ENCODE measurements at regions not wholly inside any gene's neighbourhood (a gene's known extent, or its start where the extent isn't known, plus 50 kb on each side); places are given as distances from the start of the nearest gene placed in this dataset.

DNA sequence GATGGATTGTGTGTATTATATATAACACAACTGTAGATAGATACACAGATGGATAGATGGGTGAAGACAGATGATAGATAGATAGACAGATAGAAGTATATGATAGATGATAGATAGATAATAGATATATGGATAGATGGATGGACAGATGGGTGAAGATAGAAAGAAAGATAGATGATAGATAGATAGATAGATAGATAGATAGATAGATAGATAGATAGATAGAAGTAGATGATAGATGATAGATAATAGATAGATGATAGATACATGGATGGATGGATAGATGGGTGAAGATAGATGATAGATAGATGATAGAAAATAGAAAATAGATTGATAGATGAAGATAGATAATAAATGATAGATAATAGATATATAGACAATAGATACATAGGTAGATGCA is 83.3 kb downstream of the FOXF2 start:
- no peak for TF ChIP-seq POLR2A (IDR thresholded peaks at IDR 0.05)
- TF ChIP-seq, protein P1, sequence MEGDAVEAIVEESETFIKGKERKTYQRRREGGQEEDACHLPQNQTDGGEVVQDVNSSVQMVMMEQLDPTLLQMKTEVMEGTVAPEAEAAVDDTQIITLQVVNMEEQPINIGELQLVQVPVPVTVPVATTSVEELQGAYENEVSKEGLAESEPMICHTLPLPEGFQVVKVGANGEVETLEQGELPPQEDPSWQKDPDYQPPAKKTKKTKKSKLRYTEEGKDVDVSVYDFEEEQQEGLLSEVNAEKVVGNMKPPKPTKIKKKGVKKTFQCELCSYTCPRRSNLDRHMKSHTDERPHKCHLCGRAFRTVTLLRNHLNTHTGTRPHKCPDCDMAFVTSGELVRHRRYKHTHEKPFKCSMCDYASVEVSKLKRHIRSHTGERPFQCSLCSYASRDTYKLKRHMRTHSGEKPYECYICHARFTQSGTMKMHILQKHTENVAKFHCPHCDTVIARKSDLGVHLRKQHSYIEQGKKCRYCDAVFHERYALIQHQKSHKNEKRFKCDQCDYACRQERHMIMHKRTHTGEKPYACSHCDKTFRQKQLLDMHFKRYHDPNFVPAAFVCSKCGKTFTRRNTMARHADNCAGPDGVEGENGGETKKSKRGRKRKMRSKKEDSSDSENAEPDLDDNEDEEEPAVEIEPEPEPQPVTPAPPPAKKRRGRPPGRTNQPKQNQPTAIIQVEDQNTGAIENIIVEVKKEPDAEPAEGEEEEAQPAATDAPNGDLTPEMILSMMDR (IDR thresholded peaks at IDR 0.05): no peak

Measured in testis (tissue), 2 donors.